ENCODE measurements at regions not wholly inside any gene's neighbourhood (a gene's known extent, or its start where the extent isn't known, plus 50 kb on each side); places are given as distances from the start of the nearest gene placed in this dataset.

GRCh38 chr3:101926594-101927105 is 77.3 kb downstream of the NFKBIZ start:
- TF ChIP-seq POLR2A (IDR thresholded peaks at IDR 0.05) (no peak), CTCF (IDR thresholded peaks at IDR 0.05 in 8 of 11, conservative IDR thresholded peaks at IDR 0.05 in 3 of 11) (no peak), POLR2AphosphoS5 (IDR thresholded peaks at IDR 0.05) (no peak)
- intact Hi-C loops (cut with DNase I; ENCODE audit: low total_unique reads): no loop called here
- WGBS, 5 donors: 70 to 77% (median 74%) methylated on average over 7 of the region's 7 CpGs
- Histone ChIP-seq H3K27me3 (replicated peaks in 1 of 7) (no peaks in the 10 kb centered on the region), H3K4me3 (no peak overlapping the region), H3K27ac (no peak overlapping the region), H3K36me3 (no peaks in the 10 kb centered on the region), H3K4me1 (peaks cover 0 to 12% (median 0%) of the 10 kb centered on the region in 6 donors), H3K9me3 (no peaks in the 10 kb centered on the region)
- DNase-seq: no peak

- TF ChIP-seq CTCF (IDR thresholded peaks at IDR 0.05 in 8 of 11, conservative IDR thresholded peaks at IDR 0.05 in 3 of 11): no peak
- no peak overlapping the region for H3K27ac ChIP-seq
- H3K36me3 ChIP-seq: no peaks in the 10 kb centered on the region
- 91 to 100% (median 94%) methylated on average over 1 of the region's 1 CpG for WGBS, 5 donors
- H3K4me1 ChIP-seq: peaks cover 0 to 16% (median 0%) of the 10 kb centered on the region in 6 donors
- intact Hi-C loops (cut with DNase I; ENCODE audit: low total_unique reads): no loop called here
- no peaks in the 10 kb centered on the region for H3K9me3 ChIP-seq
- no peak for DNase-seq
- no peak overlapping the region for H3K4me3 ChIP-seq
- no peaks in the 10 kb centered on the region for H3K27me3 ChIP-seq (replicated peaks in 1 of 7)
Measured at GRCh38 chr3:101928890-101929289, 79.6 kb downstream of the NFKBIZ start.

- DNase-seq: no peak
- intact Hi-C loops (cut with DNase I; ENCODE audit: low total_unique reads): no loop called here
- Histone ChIP-seq H3K4me1 (peaks cover 0 to 16% (median 5%) of the 10 kb centered on the region in 6 donors), H3K36me3 (no peaks in the 10 kb centered on the region), H3K27me3 (replicated peaks in 1 of 7) (no peaks in the 10 kb centered on the region), H3K4me3 (no peak overlapping the region), H3K9me3 (no peaks in the 10 kb centered on the region), H3K27ac (no peak overlapping the region)
- WGBS, 5 donors: 92 to 100% (median 98%) methylated on average over 1 of the region's 1 CpG
- no peak for TF ChIP-seq POLR2A (IDR thresholded peaks at IDR 0.05)
- TF ChIP-seq POLR2AphosphoS5 (IDR thresholded peaks at IDR 0.05): no peak
- TF ChIP-seq CTCF (IDR thresholded peaks at IDR 0.05 in 8 of 11, conservative IDR thresholded peaks at IDR 0.05 in 3 of 11): no peak
Measured at GRCh38 chr3:101931081-101931480, 81.8 kb downstream of the NFKBIZ start.

- Histone ChIP-seq H3K27ac (no peak overlapping the region), H3K36me3 (no peaks in the 10 kb centered on the region), H3K4me1 (peaks cover under 1 to 30% (median 18%) of the 10 kb centered on the region in 6 donors), H3K9me3 (no peaks in the 10 kb centered on the region), H3K4me3 (no peak overlapping the region), H3K27me3 (replicated peaks in 1 of 7) (no peaks in the 10 kb centered on the region)
- intact Hi-C loops (cut with DNase I; ENCODE audit: low total_unique reads): no loop called here
- TF ChIP-seq CTCF (IDR thresholded peaks at IDR 0.05 in 8 of 11, conservative IDR thresholded peaks at IDR 0.05 in 3 of 11): no peak
- TF ChIP-seq POLR2A (IDR thresholded peaks at IDR 0.05): no peak
- TF ChIP-seq POLR2AphosphoS5 (IDR thresholded peaks at IDR 0.05): no peak
- DNase-seq: no peak
- WGBS, 5 donors: 67 to 74% (median 70%) methylated on average over 6 of the region's 6 CpGs
Measured at GRCh38 chr3:101932326-101933068, 83.2 kb downstream of the NFKBIZ start.

Measured in spleen (tissue), 11 donors.